Astrocyte of the cerebellum (primary cell): ENCODE measurements at regions not wholly inside any gene's neighbourhood (a gene's known extent, or its start where the extent isn't known, plus 50 kb on each side); places are given as distances from the start of the nearest gene placed in this dataset.
"Not testable (repeated sequence)": the region's sequence is repeated elsewhere in the genome, so short reads cannot be mapped to it uniquely, and the experiment has no call there.

ENCODE experiments used
- DNase-seq: peaks from one replicate; pipeline ENCODE4 v3.0.0-alpha.2; 2011; ENCODE audit warnings: low read depth
- H3K4me3 ChIP-seq: 2 replicates; pipeline ENCODE4 v1.5.1; 2011; ENCODE audit warnings: mild to moderate bottlenecking, low read depth, low read length, moderate library complexity
- in situ Hi-C: cut with HindIII; loops from 2 replicates; pipeline ENCODE4 v1.10.0; 2017; ENCODE audit warnings: low sequenced_read_pairs
- TF ChIP-seq, protein P1 (sequence below): IDR thresholded peaks from 2 replicates; pipeline ENCODE4 v1.5.1; 2012; ENCODE audit warnings: low read length, low read depth, moderate library complexity, mild to moderate bottlenecking; ENCODE audit errors: missing control alignments

DNA sequence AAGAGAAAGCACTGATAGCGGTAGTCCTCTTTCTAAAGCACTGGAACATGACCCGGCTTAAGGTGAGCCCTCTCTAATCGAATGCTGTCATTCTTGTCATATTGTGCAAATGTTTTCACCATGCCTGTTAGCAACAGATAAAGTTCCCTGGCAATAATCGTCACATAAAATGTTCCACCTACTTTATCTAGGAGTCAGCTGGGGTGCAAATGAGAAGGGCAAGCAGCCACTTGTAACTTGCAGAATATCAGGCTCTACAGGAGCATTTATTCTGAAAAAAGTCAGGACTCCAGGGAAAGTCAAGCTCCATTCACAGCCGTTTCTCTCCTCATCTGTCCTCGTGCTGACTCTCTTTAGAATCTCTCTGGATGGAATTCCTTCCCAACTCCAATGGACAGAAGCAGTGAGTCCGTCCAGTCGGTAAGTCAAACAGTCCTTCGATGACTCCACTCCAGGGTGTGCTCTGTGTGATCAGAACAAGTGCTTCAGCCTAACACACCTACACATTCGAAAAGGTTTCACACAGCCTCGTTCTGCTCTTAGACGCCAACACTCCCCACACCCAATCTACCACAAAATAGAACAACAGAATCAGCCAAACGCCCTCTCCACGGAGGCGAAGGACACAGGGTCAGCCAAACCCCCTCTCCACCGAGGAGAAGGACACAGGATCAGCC is 101.7 kb upstream of the FRG1 start:
- no peak overlapping the region for H3K4me3 ChIP-seq
- DNase-seq, result no peak
- TF ChIP-seq, protein P1, sequence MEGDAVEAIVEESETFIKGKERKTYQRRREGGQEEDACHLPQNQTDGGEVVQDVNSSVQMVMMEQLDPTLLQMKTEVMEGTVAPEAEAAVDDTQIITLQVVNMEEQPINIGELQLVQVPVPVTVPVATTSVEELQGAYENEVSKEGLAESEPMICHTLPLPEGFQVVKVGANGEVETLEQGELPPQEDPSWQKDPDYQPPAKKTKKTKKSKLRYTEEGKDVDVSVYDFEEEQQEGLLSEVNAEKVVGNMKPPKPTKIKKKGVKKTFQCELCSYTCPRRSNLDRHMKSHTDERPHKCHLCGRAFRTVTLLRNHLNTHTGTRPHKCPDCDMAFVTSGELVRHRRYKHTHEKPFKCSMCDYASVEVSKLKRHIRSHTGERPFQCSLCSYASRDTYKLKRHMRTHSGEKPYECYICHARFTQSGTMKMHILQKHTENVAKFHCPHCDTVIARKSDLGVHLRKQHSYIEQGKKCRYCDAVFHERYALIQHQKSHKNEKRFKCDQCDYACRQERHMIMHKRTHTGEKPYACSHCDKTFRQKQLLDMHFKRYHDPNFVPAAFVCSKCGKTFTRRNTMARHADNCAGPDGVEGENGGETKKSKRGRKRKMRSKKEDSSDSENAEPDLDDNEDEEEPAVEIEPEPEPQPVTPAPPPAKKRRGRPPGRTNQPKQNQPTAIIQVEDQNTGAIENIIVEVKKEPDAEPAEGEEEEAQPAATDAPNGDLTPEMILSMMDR, result no peak
- in situ Hi-C loops, result no loop called here

DNA sequence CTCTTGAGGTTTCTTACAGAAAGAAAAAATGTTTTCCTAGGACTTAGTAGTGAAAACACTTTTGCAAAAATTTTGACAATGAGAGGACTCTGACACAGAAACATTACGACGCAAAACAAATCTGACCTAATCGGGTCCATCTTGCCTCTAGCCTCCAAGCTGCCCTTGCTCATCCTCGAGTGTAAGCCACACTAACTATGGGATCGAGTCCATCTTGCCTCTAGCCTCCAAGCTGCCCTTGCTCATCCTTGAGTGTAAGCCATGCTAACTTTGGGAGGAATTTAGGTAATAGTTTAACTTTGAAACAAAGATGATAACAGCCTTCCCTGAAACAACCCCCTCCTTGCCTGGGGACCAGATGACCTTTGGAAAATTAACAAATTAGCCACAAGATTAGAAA is 100.3 kb upstream of the FRG1 start:
- H3K4me3 ChIP-seq, result no peak overlapping the region
- in situ Hi-C loops, result no loop called here
- no peak for DNase-seq
- TF ChIP-seq, protein P1, result no peak

DNA sequence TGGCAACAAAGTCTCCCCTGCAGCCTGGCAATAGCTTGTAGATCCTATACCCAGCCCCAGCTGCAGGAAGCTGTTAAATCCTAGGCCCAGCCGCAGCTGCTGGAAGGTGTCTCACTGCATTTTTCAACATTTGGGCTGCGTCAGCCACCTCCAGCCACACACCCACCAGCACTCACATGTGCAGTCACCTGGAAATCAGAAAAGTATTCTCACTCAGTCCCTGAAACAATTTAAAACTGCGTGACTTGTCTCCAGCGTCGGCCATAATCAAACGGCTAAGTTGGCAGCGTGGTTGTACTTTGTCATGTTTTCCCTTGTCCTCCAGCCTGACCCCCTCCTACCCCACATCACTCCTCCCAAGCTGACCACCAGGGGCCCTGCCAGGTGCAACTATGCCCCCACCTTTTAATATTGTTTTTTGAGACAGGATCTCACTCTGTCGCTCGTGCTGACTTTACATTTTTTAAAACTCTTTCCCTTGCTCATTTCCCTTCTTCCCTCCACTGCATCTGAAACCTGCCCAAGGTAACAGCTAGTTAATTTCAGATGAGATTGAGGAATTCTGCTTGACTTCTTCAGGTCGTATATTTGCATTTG is 97.2 kb upstream of the FRG1 start:
- in situ Hi-C loops, result no loop called here
- H3K4me3 ChIP-seq, result no peak overlapping the region
- DNase-seq, result no peak
- TF ChIP-seq, protein P1, result no peak

DNA sequence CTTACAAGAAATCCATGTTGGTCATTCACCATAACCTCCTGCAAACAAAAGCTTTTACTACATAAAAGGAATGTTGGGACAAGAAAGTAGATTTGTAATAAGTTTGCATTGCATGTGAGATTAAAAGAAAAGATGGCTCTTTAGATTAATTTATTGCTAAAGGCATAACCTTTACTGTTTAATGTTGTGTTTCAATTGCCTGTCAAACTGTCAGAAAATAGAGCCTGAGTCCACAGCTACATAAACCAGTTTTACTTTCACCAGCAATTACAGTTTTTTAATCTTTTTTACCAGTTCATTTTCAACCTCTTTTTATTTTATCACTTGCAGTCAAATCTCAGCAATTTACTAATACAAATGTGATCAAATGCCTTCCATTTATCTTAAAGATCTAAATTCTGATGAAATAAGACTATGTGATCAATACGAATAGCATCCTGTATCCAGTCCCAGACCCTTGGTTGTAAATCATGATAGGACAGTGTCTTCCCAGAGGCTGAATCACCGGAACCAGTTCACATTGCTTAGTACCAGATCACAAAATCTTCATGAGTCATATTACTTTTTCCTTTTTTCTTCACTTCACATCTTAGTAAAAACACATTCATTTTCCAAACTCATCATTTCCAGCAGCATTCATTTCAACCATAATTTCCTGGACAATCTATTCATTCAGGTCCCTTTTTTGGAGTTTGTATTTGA is 95.4 kb upstream of the FRG1 start:
- TF ChIP-seq, protein P1, result no peak
- DNase-seq, result no peak

DNA sequence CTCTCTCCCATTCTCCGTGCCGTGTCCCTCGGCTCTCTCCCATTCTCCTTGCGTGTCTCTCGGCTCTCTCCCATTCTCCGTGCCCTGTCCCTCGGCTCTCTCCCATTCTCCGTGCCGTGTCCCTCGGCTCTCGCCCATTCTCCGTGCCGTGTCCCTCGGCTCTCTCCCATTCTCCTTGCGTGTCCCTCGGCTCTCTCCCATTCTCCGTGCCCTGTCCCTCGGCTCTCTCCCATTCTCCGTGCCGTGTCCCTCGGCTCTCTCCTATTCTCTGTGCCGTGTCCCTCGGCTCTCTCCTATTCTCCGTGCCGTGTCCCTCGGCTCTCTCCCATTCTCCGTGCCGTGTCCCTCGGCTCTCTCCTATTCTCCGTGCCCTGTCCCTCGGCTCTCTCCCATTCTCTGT is 94.6 kb upstream of the FRG1 start:
- in situ Hi-C loops, H3K4me3 ChIP-seq, DNase-seq: not testable (repeated sequence)

More for the DNA sequence above, 95.4 kb upstream of the FRG1 start:
- no peak overlapping the region for H3K4me3 ChIP-seq
- in situ Hi-C loops, result no loop called here

DNA sequence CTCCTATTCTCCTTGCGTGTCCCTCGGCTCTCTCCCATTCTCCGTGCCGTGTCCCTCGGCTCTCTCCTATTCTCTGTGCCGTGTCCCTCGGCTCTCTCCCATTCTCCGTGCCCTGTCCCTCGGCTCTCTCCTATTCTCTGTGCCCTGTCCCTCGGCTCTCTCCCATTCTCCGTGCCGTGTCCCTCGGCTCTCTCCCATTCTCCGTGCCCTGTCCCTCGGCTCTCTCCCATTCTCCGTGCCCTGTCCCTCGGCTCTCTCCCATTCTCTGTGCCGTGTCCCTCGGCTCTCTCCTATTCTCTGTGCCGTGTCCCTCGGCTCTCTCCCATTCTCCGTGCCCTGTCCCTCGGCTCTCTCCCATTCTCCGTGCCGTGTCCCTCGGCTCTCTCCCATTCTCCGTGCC is 94.1 kb upstream of the FRG1 start:
- H3K4me3 ChIP-seq, in situ Hi-C loops, DNase-seq: not testable (repeated sequence)

DNA sequence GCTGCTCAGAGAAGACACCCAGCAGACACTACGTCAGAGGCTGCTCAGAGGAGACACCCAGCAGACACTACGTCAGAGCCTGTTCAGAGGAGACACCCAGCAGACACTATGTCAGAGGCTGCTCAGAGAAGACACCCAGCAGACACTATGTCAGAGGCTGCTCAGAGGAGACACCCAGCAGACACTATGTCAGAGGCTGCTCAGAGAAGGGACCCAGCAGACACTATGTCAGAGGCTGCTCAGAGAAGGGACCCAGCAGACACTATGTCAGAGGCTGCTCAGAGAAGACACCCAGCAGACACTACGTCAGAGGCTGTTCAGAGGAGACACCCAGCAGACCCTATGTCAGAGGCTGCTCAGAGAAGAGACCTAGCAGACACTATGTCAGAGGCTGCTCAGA is 92.0 kb upstream of the FRG1 start:
- H3K4me3 ChIP-seq, DNase-seq, in situ Hi-C loops: not testable (repeated sequence)

DNA sequence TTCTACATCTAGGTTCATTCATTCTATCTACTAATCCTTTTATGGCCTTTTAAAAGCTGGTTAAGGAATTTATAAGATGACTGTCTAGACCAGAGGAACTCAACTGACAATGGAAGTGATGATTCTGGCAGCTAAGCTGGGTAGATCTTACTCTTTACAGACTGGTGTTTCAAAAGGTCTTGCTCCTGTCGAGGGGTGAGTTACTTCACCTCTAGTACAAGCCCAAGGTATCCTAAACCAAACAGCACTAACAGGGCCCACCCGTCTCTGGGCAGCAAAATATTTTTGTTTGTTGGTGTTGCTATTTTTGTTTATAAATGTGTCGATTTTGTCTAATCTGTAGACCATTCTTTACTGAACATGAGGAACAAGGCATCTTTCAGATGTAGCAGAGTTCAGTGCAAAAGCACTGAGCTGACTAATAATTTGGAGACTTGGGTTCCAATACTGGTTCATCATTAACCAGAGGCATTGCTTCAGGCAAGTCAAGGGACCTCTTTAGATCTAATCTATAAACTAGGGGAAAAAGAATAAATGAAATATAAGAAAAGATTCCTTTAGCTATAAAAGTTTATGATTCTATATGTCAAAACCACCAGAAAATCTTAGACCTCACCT is 90.3 kb upstream of the FRG1 start:
- H3K4me3 ChIP-seq, result no peak overlapping the region
- TF ChIP-seq, protein P1, result no peak
- DNase-seq, result no peak
- in situ Hi-C loops, result no loop called here
